Skeletal muscle cell (primary cell): ENCODE measurements at regions not wholly inside any gene's neighbourhood (a gene's known extent, or its start where the extent isn't known, plus 50 kb on each side); places are given as distances from the start of the nearest gene placed in this dataset.
"Not testable (repeated sequence)": the region's sequence is repeated elsewhere in the genome, so short reads cannot be mapped to it uniquely, and the experiment has no call there.

ENCODE experiments used
- DNase-seq: peaks from one replicate; pipeline ENCODE4 v3.0.0-alpha.2; 2010; ENCODE audit warnings: low read depth
- H3K4me3 ChIP-seq: 2 replicates; pipeline ENCODE4 v1.5.1; 2011; ENCODE audit warnings: low read depth, mild to moderate bottlenecking, control low read depth, low read length, moderate library complexity

GRCh38 chr7:45335024-45335423 lies 177.4 kb downstream of the RAMP3 start:
- H3K4me3 ChIP-seq, DNase-seq: not testable (repeated sequence)

DNA sequence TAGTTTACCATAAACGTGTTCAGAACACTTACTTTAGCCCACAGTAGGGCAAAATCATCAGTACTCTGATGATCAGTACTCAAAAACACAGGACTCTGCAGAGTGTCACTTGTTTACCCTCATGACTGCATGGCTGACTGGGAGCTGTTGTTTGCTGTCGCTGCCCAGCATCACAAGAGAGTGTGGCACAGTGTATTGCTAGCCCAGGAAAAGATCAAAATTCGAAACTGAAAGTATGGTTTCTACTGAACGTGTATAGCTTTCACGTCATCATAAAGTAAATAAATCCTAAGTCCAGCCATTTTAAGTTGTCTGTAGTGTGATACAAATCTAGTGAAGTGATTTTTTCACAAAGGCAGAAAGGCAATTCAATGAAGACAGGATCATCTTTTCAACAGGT lies 184.6 kb downstream of the RAMP3 start:
- H3K4me3 ChIP-seq, result no peak overlapping the region
- no peak for DNase-seq

GRCh38 chr7:45343746-45344145 lies 186.2 kb downstream of the RAMP3 start:
- DNase-seq, result no peak
- no peak overlapping the region for H3K4me3 ChIP-seq

DNA sequence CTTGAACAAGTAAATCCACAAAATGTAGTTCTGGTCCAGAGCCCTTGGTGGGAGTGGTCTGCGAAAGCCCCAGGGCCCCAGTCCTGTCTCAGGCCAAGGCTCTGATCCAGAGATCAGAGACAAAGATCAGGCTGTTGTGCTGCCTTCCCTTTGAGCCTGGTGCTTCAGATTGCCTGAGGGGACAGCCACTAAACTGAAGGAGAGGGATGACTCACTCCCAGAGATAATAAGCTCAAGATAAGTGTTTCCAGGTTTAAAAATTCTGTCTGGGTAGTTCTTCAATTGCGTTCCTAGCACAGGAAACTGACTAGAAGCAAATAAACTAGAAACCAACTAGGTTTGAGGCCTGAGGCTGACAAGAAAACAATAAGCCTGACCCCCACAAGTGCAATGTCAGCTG lies 190.2 kb downstream of the RAMP3 start:
- no peak for DNase-seq
- H3K4me3 ChIP-seq, result no peak overlapping the region

- H3K4me3 ChIP-seq, result no peak overlapping the region
- no peak for DNase-seq
Measured at GRCh38 chr7:45349090-45349489, 191.5 kb downstream of the RAMP3 start.

DNA sequence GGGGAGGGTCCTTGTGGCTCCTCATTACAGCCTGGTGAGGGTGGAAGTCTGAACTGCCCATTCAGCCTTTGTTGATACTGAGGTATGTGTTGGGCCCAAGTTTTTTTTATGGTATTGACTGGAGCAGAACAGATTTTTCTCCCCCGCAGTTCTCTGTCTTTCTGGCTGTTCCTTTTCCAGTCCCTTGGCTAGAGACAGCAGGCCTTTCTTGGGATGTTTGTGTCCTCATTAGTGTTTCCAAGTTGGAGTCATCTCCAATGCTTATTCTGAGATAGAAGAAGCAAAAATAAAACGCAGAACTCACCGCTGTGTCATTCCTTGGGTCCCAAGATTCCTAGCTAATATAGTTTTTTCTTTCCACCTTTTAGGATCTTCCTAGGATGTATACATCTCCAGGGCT lies 193.3 kb downstream of the RAMP3 start:
- DNase-seq, result no peak
- H3K4me3 ChIP-seq, result no peak overlapping the region

DNA sequence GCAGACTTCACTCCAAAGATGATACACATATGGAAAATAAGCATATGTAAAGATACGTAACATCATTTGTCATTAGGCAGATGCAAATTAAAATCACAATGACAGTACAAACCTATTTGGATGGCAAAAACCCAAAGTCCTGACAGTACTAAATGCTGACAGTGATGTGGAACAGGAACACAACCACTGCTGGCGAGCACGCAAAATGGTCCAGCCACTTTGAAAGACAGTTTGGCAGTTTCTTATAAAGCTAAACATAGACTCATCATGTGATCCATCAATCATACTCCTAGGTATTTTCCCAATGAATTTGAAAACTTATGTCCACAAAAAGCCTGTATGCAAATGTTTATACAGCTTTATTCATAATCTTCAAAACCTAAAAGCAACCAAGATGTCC lies 200.7 kb downstream of the RAMP3 start:
- H3K4me3 ChIP-seq, result no peak overlapping the region
- no peak for DNase-seq

DNA sequence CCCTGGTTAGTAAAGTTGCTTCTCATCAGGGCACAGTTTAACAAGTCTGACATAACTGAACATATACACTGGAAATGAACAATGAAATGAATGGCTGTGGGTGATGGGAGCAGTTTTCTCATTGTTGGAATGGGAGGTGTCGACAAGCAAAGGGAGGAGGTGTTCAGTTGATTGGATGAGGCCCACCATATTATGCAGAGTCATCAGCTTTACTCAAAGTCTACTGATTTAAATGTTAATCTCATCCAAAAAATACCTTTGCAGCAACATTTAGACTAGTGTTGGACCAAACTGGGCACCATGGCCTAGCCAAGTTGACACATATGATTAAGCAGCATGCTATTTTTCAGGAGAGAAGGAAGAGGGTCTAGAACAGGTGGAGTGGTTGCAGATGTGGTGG lies 201.7 kb downstream of the RAMP3 start:
- no peak overlapping the region for H3K4me3 ChIP-seq

GRCh38 chr7:45359776-45360175 lies 202.2 kb downstream of the RAMP3 start:
- no peak for DNase-seq
- H3K4me3 ChIP-seq, result no peak overlapping the region

More for the DNA sequence above, 201.7 kb downstream of the RAMP3 start:
- DNase-seq, result no peak

- H3K4me3 ChIP-seq, result no peak overlapping the region
- no peak for DNase-seq
Measured at GRCh38 chr7:45363669-45364068, 206.1 kb downstream of the RAMP3 start.

- no peak overlapping the region for H3K4me3 ChIP-seq
- DNase-seq, result no peak
Measured at GRCh38 chr7:45365341-45365740, 207.8 kb downstream of the RAMP3 start.

DNA sequence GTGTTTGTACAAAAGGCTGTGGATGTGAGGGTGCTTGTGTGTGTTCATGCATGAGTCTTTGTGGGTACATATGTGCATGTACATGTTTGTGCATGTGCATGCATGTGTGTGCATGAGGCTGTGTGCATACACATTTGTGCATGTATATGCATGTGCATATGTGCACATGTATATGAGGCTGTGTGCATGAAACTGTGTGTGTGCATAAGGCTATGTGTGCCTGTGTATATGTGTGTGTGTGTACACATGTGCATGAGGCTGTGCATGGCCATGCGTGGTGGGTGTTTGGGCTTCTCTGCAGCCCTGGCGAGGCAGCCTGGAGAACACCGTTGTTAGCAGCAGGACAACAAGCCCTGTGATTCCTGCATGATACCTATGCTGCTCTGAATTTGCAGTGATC lies 207.7 kb upstream of the ADCY1 start:
- no peak for DNase-seq
- H3K4me3 ChIP-seq, result no peak overlapping the region

GRCh38 chr7:45367026-45367425 lies 207.1 kb upstream of the ADCY1 start:
- DNase-seq, result no peak

DNA sequence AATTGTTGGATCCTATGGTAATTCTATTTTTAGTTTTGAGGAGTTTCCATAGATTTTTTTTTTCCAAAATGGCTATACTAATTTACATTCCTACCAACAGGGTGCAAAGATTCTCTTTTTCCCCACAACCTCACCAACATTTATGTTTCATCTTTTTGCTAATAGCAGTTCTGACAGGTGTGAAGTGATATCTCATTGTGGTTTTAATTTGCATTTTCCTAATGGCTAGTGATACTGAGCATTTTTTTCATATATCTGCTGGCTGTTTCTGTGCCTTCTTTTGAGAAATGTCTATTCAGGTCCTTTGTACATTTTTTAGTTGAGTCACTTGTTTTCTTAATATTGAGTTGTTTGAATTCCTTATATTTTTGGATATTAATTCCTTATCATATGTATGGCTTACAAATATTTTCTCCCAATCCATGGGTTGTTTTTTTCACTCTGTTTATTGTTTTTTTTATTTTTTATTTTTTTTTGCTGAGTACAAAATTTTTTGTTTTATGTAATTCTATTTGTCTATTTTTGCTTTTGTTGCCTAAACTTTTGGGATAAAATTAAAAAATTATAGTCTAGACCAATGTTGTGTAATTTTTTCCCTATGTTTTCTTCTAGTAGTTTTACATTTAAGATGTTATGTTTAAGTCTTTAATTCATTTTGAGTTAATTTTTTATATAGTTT lies 205.9 kb upstream of the ADCY1 start:
- H3K4me3 ChIP-seq, result no peak overlapping the region
- DNase-seq, result no peak

More at GRCh38 chr7:45367026-45367425, 207.1 kb upstream of the ADCY1 start:
- H3K4me3 ChIP-seq, result no peak overlapping the region

DNA sequence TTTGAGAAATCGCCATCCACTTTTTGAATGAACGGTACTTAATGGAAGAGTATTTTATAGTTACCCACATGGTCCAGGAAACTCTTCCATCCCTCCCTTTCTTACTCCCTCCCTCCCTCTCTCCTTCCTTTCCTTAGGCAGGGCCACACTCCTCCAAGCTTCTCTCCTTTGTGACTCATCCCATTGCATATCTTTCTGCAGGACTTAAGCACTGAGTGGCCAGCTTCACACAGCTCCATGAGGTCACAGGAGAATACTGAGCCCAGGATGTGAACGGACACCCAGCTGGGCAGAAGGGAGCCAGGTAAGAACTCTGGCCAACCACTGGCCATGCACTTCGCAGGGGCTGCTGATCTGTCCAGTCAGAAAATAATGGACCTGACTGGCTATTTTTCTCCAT lies 189.7 kb upstream of the ADCY1 start:
- no peak for DNase-seq
- H3K4me3 ChIP-seq, result no peak overlapping the region

GRCh38 chr7:45387837-45388236 lies 186.3 kb upstream of the ADCY1 start:
- H3K4me3 ChIP-seq, result no peak overlapping the region
- DNase-seq, result no peak

- no peak for DNase-seq
- no peak overlapping the region for H3K4me3 ChIP-seq
Measured at GRCh38 chr7:45389073-45389872, 184.9 kb upstream of the ADCY1 start.

- H3K4me3 ChIP-seq, result no peak overlapping the region
- no peak for DNase-seq
Measured at GRCh38 chr7:45390180-45390579, 184.0 kb upstream of the ADCY1 start.

- H3K4me3 ChIP-seq, result no peak overlapping the region
- DNase-seq, result no peak
Measured at GRCh38 chr7:45390731-45391130, 183.4 kb upstream of the ADCY1 start.

DNA sequence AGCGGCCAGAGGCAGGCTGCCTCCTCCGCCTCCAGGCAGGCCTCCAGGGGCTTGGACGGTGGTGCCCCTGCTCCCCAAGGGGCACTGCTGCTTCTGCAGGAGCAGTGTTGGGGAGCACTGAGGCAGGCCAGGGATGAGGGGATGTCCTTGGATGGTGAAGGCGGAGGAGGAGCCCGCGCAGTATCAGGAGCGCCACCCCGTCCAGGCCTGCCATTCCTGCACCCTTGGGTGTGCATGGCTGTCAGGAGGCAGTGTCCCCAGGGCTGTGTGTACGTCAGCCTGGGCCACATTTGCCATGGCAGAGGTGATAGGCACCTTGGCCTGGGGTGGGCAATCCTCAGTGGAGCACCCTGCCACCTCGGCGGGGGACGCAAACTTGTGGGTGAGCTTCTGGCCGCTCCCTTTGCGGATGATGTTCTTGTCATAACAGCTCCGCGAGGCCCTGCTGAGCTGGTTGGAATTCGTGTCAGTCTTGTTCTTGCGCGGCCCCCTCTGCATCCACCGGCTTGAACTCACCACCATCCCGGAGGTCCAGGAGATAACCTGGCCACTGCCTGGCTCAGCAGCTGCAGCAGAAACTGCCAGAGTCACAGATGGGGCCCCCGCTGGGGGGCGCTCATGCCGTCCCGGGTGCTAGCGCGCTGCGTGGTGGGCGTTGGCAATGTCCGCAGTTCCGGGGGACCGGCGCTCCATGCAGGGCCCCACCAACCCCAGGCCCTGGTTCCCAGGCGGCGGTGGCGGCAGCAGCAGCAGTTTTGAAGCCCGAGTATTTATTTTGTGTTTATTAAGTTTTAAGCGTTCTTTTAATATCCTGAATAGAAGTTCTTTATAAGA lies 182.3 kb upstream of the ADCY1 start:
- no peak for DNase-seq
- H3K4me3 ChIP-seq, result no peak overlapping the region
